Fibroblast of lung (primary cell): ENCODE measurements at regions not wholly inside any gene's neighbourhood (a gene's known extent, or its start where the extent isn't known, plus 50 kb on each side); places are given as distances from the start of the nearest gene placed in this dataset.

Experiments used
- CTCF ChIP-seq, 2 donors: IDR thresholded peaks in 1 of 2; conservative IDR thresholded peaks in 1 of 2; 1 replicate in 1 of 2; 2 replicates in 1 of 2; pipeline ENCODE4 v1.5.1; 2011 to 2012; ENCODE audit warnings: low read length in 2 of 2, control low read depth in 1 of 2, inconsistent platforms in 1 of 2, low read depth in 1 of 2, mild to moderate bottlenecking in 1 of 2
- EZH2 ChIP-seq: IDR thresholded peaks from 2 replicates; pipeline ENCODE4 v1.5.1; 2012; ENCODE audit warnings: low read length, control low read depth, mild to moderate bottlenecking; ENCODE audit errors: missing control alignments

DNA sequence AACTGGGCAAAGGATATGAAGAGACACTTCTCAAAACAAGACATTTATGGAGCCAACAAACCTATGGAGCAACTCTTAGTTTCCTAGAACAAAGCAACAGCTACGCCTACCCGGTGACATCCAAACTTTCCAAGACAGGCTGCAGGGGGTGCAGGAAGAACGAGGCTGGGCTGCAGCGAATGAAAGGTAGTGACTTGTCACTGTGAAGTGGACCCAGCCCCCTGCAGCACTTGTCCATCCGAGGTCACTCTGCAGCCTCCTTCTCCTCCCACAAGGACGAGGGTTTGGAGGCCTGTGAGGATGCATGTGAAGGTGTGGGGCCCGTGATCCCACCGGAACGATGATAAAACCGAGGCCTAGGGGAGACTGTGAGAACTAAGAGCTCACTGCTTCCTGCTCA is 192.6 kb upstream of the RPL38 start:
- TF ChIP-seq CTCF (conservative IDR thresholded peaks at IDR 0.05 in 1 of 2, IDR thresholded peaks at IDR 0.05 in 1 of 2; ENCODE audit: low read depth in 1 of 2, low read length in 2 of 2) (no peak), EZH2 (no peak)
